GM23338 (cell line): ENCODE measurements at regions not wholly inside any gene's neighbourhood (a gene's known extent, or its start where the extent isn't known, plus 50 kb on each side); places are given as distances from the start of the nearest gene placed in this dataset.

Source experiments
- ATAC-seq: fragments of 200-7000 bp; cut with Tn5 transposase; 3 replicates; pipeline ENCODE4 v1.9.1; 2020
- DNase-seq: peaks from one replicate; pipeline ENCODE4 v3.0.0-alpha.2; 2015; ENCODE audit warnings: low spot score
- H2AFZ ChIP-seq: fragments of 200-600 bp; sonication (generic); 2 replicates; pipeline ENCODE4 v1.8.0; 2016; ENCODE audit warnings: antibody characterized with exemption, mild to moderate bottlenecking, moderate library complexity
- H3F3A ChIP-seq: fragments of 200-600 bp; sonication (generic); replicated peaks from 2 replicates; pipeline ENCODE4 v1.8.0; 2017; ENCODE audit warnings: antibody characterized with exemption, mixed run types, low read depth
- H3K27ac ChIP-seq: fragments of 200-600 bp; sonication (generic); 2 replicates; pipeline ENCODE4 v1.6.1; 2016; ENCODE audit warnings: low read depth
- H3K27me3 ChIP-seq: fragments of 200-600 bp; sonication (generic); 2 replicates; pipeline ENCODE4 v1.8.0; 2016; ENCODE audit warnings: mild to moderate bottlenecking, mixed run types, moderate library complexity; ENCODE audit not compliant: insufficient read depth
- H3K36me3 ChIP-seq: fragments of 200-600 bp; sonication (generic); 2 replicates; pipeline ENCODE4 v1.8.0; 2016; ENCODE audit warnings: mild to moderate bottlenecking; ENCODE audit not compliant: insufficient read depth
- H3K4me1 ChIP-seq: fragments of 200-600 bp; sonication (generic); 2 replicates; pipeline ENCODE4 v1.8.0; 2016; ENCODE audit warnings: mild to moderate bottlenecking, moderate library complexity; ENCODE audit not compliant: insufficient read depth
- H3K4me2 ChIP-seq: fragments of 200-600 bp; sonication (generic); 2 replicates; pipeline ENCODE4 v1.7.1; 2017; ENCODE audit warnings: mixed run types
- H3K4me3 ChIP-seq: fragments of 200-600 bp; sonication (generic); 2 replicates; pipeline ENCODE4 v1.6.1; 2016; ENCODE audit warnings: mixed run types
- H3K79me2 ChIP-seq: fragments of 200-600 bp; sonication (generic); replicated peaks from 2 replicates; pipeline ENCODE4 v1.8.0; 2017; ENCODE audit warnings: mild to moderate bottlenecking; ENCODE audit not compliant: insufficient read depth
- H3K9me2 ChIP-seq: fragments of 200-600 bp; sonication (generic); 2 replicates; pipeline ENCODE4 v1.8.0; 2017; ENCODE audit not compliant: insufficient read depth
- H4K20me1 ChIP-seq: fragments of 200-600 bp; sonication (generic); replicated peaks from 2 replicates; pipeline ENCODE4 v1.8.0; 2017; ENCODE audit warnings: mild to moderate bottlenecking; ENCODE audit not compliant: insufficient read depth
- H3K27ac Mint-ChIP-seq: 2 replicates; pipeline ENCODE4 v1.8.0; 2020; ENCODE audit warnings: inconsistent platforms, mild to moderate bottlenecking, moderate library complexity, mixed read lengths
- H3K27me3 Mint-ChIP-seq: 3 replicates; pipeline ENCODE4 v1.8.0; 2022; ENCODE audit warnings: low read depth, mild to moderate bottlenecking, moderate library complexity, mixed read lengths, inconsistent platforms; ENCODE audit not compliant: insufficient read depth, poor library complexity
- H3K36me3 Mint-ChIP-seq: 3 replicates; pipeline ENCODE4 v1.8.0; 2021; ENCODE audit warnings: low read depth, mild to moderate bottlenecking, inconsistent platforms, moderate library complexity, mixed read lengths
- H3K4me1 Mint-ChIP-seq: 3 replicates; pipeline ENCODE4 v1.8.0; 2020; ENCODE audit warnings: mild to moderate bottlenecking, inconsistent platforms, mixed read lengths
- H3K4me3 Mint-ChIP-seq: 3 replicates; pipeline ENCODE4 v1.8.0; 2021; ENCODE audit warnings: moderate library complexity, mild to moderate bottlenecking, inconsistent platforms, mixed read lengths
- H3K9me3 Mint-ChIP-seq: 3 replicates; pipeline ENCODE4 v1.8.0; 2020; ENCODE audit warnings: moderate library complexity, mild to moderate bottlenecking, inconsistent platforms, mixed read lengths
- CREB1 ChIP-seq: fragments of 250-450 bp; sonication (Bioruptor Pico); IDR thresholded peaks from 2 replicates; pipeline ENCODE4 v1.5.0; 2020; ENCODE audit warnings: low read depth, mild to moderate bottlenecking, moderate library complexity
- CTCF ChIP-seq, 2 experiments: fragments of 200-600 bp in 1 of 2; sonication (generic) in 1 of 2; conservative IDR thresholded peaks; 2 replicates each; pipeline versions ENCODE4 v1.5.1 to v1.6.1; 2016 to 2017; ENCODE audit warnings: antibody characterized with exemption in 2 of 2, low read depth in 2 of 2, mild to moderate bottlenecking in 2 of 2, moderate library complexity in 1 of 2
- EZH2 ChIP-seq: fragments of 200-600 bp; sonication (generic); IDR thresholded peaks from one replicate; pipeline ENCODE4 v1.8.0; 2017; ENCODE audit warnings: antibody characterized with exemption, mild to moderate bottlenecking, low read depth; ENCODE audit not compliant: unreplicated experiment
- EZH2phosphoT487 ChIP-seq: fragments of 200-600 bp; sonication (generic); IDR thresholded peaks from one replicate; pipeline ENCODE4 v1.8.1; 2018; ENCODE audit warnings: antibody characterized with exemption; ENCODE audit not compliant: unreplicated experiment
- JUNB ChIP-seq: IDR thresholded peaks from one replicate; pipeline ENCODE4 v1.6.1; 2016; ENCODE audit warnings: antibody characterized with exemption; ENCODE audit not compliant: unreplicated experiment
- NANOG ChIP-seq: IDR thresholded peaks from 2 replicates; pipeline ENCODE4 v1.6.1; 2016; ENCODE audit warnings: antibody characterized with exemption, borderline replicate concordance
- POLR2AphosphoS5 ChIP-seq: IDR thresholded peaks from 2 replicates; pipeline ENCODE4 v1.6.1; 2016; ENCODE audit warnings: antibody characterized with exemption, low read depth
- STAT1 ChIP-seq: IDR thresholded peaks from one replicate; pipeline ENCODE4 v1.6.1; 2016; ENCODE audit warnings: antibody characterized with exemption; ENCODE audit not compliant: unreplicated experiment
- ZNF114 ChIP-seq: fragments of 250-450 bp; sonication (Bioruptor Pico); IDR thresholded peaks from 2 replicates; pipeline ENCODE4 v1.5.0; 2020; ENCODE audit warnings: mild to moderate bottlenecking, moderate library complexity
- ZNF331 ChIP-seq: fragments of 250-450 bp; sonication (Bioruptor Pico); IDR thresholded peaks from 2 replicates; pipeline ENCODE4 v1.5.0; 2020; ENCODE audit warnings: low read depth, mild to moderate bottlenecking, moderate library complexity
- ZNF462 ChIP-seq: fragments of 250-450 bp; sonication (Bioruptor Pico); IDR thresholded peaks from 2 replicates; pipeline ENCODE4 v1.5.0; 2020; ENCODE audit warnings: mild to moderate bottlenecking, moderate library complexity
- TF ChIP-seq, protein P1 (sequence below): IDR thresholded peaks from one replicate; pipeline ENCODE4 v1.6.1; 2018; ENCODE audit warnings: antibody characterized with exemption; ENCODE audit not compliant: unreplicated experiment
- TF ChIP-seq, protein P2 (sequence below): IDR thresholded peaks from 2 replicates; pipeline ENCODE4 v1.6.1; 2016; ENCODE audit warnings: antibody characterized with exemption

- no peak for DNase-seq
- 0 out of 2 replicates have a peak, but pooled peaks cover 4% of the 10 kb centered on the region for H3K9me2 ChIP-seq
- no peak for TF ChIP-seq STAT1
- no peak for TF ChIP-seq EZH2phosphoT487
- TF ChIP-seq JUNB: no peak
- TF ChIP-seq EZH2: no peak
- no peak for TF ChIP-seq ZNF114 (CRISPR knock-in tag)
- TF ChIP-seq, protein P1, sequence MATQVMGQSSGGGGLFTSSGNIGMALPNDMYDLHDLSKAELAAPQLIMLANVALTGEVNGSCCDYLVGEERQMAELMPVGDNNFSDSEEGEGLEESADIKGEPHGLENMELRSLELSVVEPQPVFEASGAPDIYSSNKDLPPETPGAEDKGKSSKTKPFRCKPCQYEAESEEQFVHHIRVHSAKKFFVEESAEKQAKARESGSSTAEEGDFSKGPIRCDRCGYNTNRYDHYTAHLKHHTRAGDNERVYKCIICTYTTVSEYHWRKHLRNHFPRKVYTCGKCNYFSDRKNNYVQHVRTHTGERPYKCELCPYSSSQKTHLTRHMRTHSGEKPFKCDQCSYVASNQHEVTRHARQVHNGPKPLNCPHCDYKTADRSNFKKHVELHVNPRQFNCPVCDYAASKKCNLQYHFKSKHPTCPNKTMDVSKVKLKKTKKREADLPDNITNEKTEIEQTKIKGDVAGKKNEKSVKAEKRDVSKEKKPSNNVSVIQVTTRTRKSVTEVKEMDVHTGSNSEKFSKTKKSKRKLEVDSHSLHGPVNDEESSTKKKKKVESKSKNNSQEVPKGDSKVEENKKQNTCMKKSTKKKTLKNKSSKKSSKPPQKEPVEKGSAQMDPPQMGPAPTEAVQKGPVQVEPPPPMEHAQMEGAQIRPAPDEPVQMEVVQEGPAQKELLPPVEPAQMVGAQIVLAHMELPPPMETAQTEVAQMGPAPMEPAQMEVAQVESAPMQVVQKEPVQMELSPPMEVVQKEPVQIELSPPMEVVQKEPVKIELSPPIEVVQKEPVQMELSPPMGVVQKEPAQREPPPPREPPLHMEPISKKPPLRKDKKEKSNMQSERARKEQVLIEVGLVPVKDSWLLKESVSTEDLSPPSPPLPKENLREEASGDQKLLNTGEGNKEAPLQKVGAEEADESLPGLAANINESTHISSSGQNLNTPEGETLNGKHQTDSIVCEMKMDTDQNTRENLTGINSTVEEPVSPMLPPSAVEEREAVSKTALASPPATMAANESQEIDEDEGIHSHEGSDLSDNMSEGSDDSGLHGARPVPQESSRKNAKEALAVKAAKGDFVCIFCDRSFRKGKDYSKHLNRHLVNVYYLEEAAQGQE: no peak
- TF ChIP-seq ZNF331 (CRISPR knock-in tag): no peak
- no peak for TF ChIP-seq ZNF462 (CRISPR knock-in tag)
- TF ChIP-seq, protein P2, sequence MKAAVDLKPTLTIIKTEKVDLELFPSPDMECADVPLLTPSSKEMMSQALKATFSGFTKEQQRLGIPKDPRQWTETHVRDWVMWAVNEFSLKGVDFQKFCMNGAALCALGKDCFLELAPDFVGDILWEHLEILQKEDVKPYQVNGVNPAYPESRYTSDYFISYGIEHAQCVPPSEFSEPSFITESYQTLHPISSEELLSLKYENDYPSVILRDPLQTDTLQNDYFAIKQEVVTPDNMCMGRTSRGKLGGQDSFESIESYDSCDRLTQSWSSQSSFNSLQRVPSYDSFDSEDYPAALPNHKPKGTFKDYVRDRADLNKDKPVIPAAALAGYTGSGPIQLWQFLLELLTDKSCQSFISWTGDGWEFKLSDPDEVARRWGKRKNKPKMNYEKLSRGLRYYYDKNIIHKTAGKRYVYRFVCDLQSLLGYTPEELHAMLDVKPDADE: no peak
- TF ChIP-seq NANOG: no peak
- no peak for TF ChIP-seq CTCF (conservative IDR thresholded peaks at IDR 0.05; ENCODE audit: low read depth in 2 of 2)
- no peak for TF ChIP-seq POLR2AphosphoS5
- TF ChIP-seq CREB1 (CRISPR knock-in tag): no peak
- no peak overlapping the region for H3K4me3 ChIP-seq
- H3K27me3 ChIP-seq: no peaks in the 10 kb centered on the region
- H3K4me2 ChIP-seq: no peak overlapping the region
- Mint-ChIP-seq H3K4me3 (no peak overlapping the region), H3K9me3 (peaks cover 11% of the 10 kb centered on the region; the same call in 2 of the 3 replicates), H3K4me1 (no peaks in the 10 kb centered on the region), H3K27me3 (no peaks in the 10 kb centered on the region), H3K27ac (no peak overlapping the region), H3K36me3 (peaks cover 10% of the 10 kb centered on the region; the same call in 2 of the 3 replicates)
- no peak for ATAC-seq
- no peaks in the 10 kb centered on the region for H4K20me1 ChIP-seq
- no peaks in the 10 kb centered on the region; the same call in 1 of the 2 replicates for H3K36me3 ChIP-seq
- no peaks in the 10 kb centered on the region for H3K79me2 ChIP-seq
- no peak overlapping the region for H3K27ac ChIP-seq
- no peaks in the 10 kb centered on the region for H3F3A ChIP-seq
- H3K4me1 ChIP-seq: no peaks in the 10 kb centered on the region
- H2AFZ ChIP-seq: no peak overlapping the region; the same call in 1 of the 2 replicates
These were observed 196.5 kb upstream of the SLC7A11 start for GRCh38 chr4:138438608-138439007.
